Trophoblast cell (in vitro differentiated cells and primary cell): ENCODE measurements at regions not wholly inside any gene's neighbourhood (a gene's known extent, or its start where the extent isn't known, plus 50 kb on each side); places are given as distances from the start of the nearest gene placed in this dataset.

ENCODE experiments used
- DNase-seq, 2 donors: peaks; one replicate each; pipeline ENCODE4 v3.0.0-alpha.2; 2016
- H2AFZ ChIP-seq: 2 replicates; pipeline ENCODE4 v1.6.1; 2013; ENCODE audit warnings: low read length, moderate library complexity, mild to moderate bottlenecking; ENCODE audit not compliant: insufficient read depth, poor library complexity
- H2AK5ac ChIP-seq: 2 replicates; pipeline ENCODE4 v1.6.1; 2013; ENCODE audit warnings: mild to moderate bottlenecking, low read length
- H2BK120ac ChIP-seq: 2 replicates; pipeline ENCODE4 v1.6.1; 2013; ENCODE audit warnings: low read length, mild to moderate bottlenecking, moderate library complexity; ENCODE audit not compliant: insufficient read depth, poor library complexity
- H2BK12ac ChIP-seq: 2 replicates; pipeline ENCODE4 v1.6.1; 2013; ENCODE audit warnings: mild to moderate bottlenecking, low read length, moderate library complexity
- H2BK5ac ChIP-seq: 2 replicates; pipeline ENCODE4 v1.6.1; 2013; ENCODE audit warnings: low read length, low read depth, moderate library complexity, mild to moderate bottlenecking; ENCODE audit not compliant: poor library complexity
- H3K14ac ChIP-seq: 2 replicates; pipeline ENCODE4 v1.6.1; 2013; ENCODE audit warnings: mild to moderate bottlenecking, low read length
- H3K18ac ChIP-seq: 2 replicates; pipeline ENCODE4 v1.6.1; 2013; ENCODE audit warnings: mild to moderate bottlenecking, low read length
- H3K23ac ChIP-seq: 2 replicates; pipeline ENCODE4 v1.6.1; 2013; ENCODE audit warnings: low read length
- H3K27ac ChIP-seq: 2 replicates; pipeline ENCODE4 v1.5.1; 2013; ENCODE audit warnings: low read depth, mild to moderate bottlenecking, inconsistent platforms, low read length, moderate library complexity
- H3K27me3 ChIP-seq: 2 replicates; pipeline ENCODE4 v1.6.1; 2013; ENCODE audit warnings: inconsistent platforms, mild to moderate bottlenecking, low read length, moderate library complexity; ENCODE audit not compliant: insufficient read depth
- H3K36me3 ChIP-seq, 2 experiments: 1 replicate in 1 of 2; 2 replicates in 1 of 2; pipeline ENCODE4 v1.6.1; 2013; ENCODE audit warnings: low read length in 2 of 2, mild to moderate bottlenecking in 2 of 2, moderate library complexity in 1 of 2; ENCODE audit not compliant: insufficient read depth in 2 of 2, control insufficient read depth in 1 of 2
- H3K4ac ChIP-seq: 2 replicates; pipeline ENCODE4 v1.6.1; 2013; ENCODE audit warnings: low read depth, mild to moderate bottlenecking, low read length, moderate library complexity
- H3K4me1 ChIP-seq, 2 experiments: 1 replicate in 1 of 2; 2 replicates in 1 of 2; pipeline ENCODE4 v1.6.1; 2013; ENCODE audit warnings: low read length in 2 of 2, mild to moderate bottlenecking in 2 of 2, moderate library complexity in 1 of 2; ENCODE audit not compliant: insufficient read depth in 2 of 2, control insufficient read depth in 1 of 2
- H3K4me2 ChIP-seq: 2 replicates; pipeline ENCODE4 v1.6.1; 2013; ENCODE audit warnings: inconsistent platforms, mild to moderate bottlenecking, low read length, moderate library complexity
- H3K4me3 ChIP-seq: 2 replicates; pipeline ENCODE4 v1.5.1; 2013; ENCODE audit warnings: mild to moderate bottlenecking, low read depth, low read length, inconsistent platforms
- H3K79me1 ChIP-seq: one replicate; pipeline ENCODE4 v1.6.1; 2013; ENCODE audit warnings: low read length
- H3K79me2 ChIP-seq: 2 replicates; pipeline ENCODE4 v1.6.1; 2013; ENCODE audit warnings: low read length, mild to moderate bottlenecking; ENCODE audit not compliant: control insufficient read depth, insufficient read depth, poor library complexity
- H3K9ac ChIP-seq: 2 replicates; pipeline ENCODE4 v1.6.1; 2013; ENCODE audit warnings: mild to moderate bottlenecking, low read length
- H3K9me3 ChIP-seq: 2 replicates; pipeline ENCODE4 v1.6.1; 2013; ENCODE audit warnings: low read depth, mild to moderate bottlenecking, control low read depth, inconsistent platforms, low read length; ENCODE audit not compliant: insufficient read depth
- H4K12ac ChIP-seq: 2 replicates; pipeline ENCODE4 v1.6.1; 2013; ENCODE audit warnings: low read depth, mild to moderate bottlenecking, low read length, moderate library complexity
- H4K8ac ChIP-seq: 2 replicates; pipeline ENCODE4 v1.6.1; 2013; ENCODE audit warnings: low read depth, mild to moderate bottlenecking, low read length, moderate library complexity
- H4K91ac ChIP-seq: one replicate; pipeline ENCODE4 v1.6.1; 2013; ENCODE audit warnings: low read depth, mild to moderate bottlenecking, low read length, moderate library complexity
- WGBS: extraction: QIAGEN DNeasy Blood & Tissue Kit; methylation state at CpG from one replicate; pipeline ENCODE4 v1.1.7; 2013; ENCODE audit warnings: missing lambda C conversion rate; ENCODE audit not compliant: insufficient read length, insufficient coverage; ENCODE audit errors: extremely low coverage; 5-methylcytosine and 5-hydroxymethylcytosine counted together

- H3K4me2 ChIP-seq: no peak overlapping the region
- 100% methylated on average over 1 of the region's 2 CpGs for WGBS
Observed at GRCh38 chr7:118877187-118877586, 652.7 kb downstream of the ANKRD7 start.

GRCh38 chr7:118878336-118878735 is 653.8 kb downstream of the ANKRD7 start:
- H3K18ac ChIP-seq: no peak overlapping the region
- no peak for DNase-seq

More at GRCh38 chr7:118877187-118877586, 652.7 kb downstream of the ANKRD7 start:
- Histone ChIP-seq H4K91ac (no peak overlapping the region), H3K9me3 (no peaks in the 10 kb centered on the region), H4K12ac (no peak overlapping the region), H3K79me2 (no peaks in the 10 kb centered on the region), H3K27ac (no peak overlapping the region), H3K36me3 (no peaks in the 10 kb centered on the region), H3K79me1 (no peaks in the 10 kb centered on the region), H3K23ac (no peak overlapping the region), H2BK5ac (no peak overlapping the region), H3K27me3 (no peaks in the 10 kb centered on the region), H2AK5ac (no peak overlapping the region), H4K8ac (no peak overlapping the region), H3K18ac (no peak overlapping the region), H3K9ac (no peak overlapping the region), H3K4me3 (no peak overlapping the region), H3K14ac (no peak overlapping the region), H2BK120ac (no peak overlapping the region), H2AFZ (no peak overlapping the region), H3K4me1 (no peaks in the 10 kb centered on the region), H3K4ac (no peak overlapping the region), H2BK12ac (no peak overlapping the region)
- no peak for DNase-seq

GRCh38 chr7:118898284-118898683 is 673.8 kb downstream of the ANKRD7 start:
- no peaks in the 10 kb centered on the region for H3K79me2 ChIP-seq
- no peak for DNase-seq
- no peak overlapping the region for H3K14ac ChIP-seq
- WGBS: no CpG with 5 or more reads among the region's 2 CpGs
- H2AK5ac ChIP-seq: no peak overlapping the region
- no peak overlapping the region for H4K8ac ChIP-seq
- H3K18ac ChIP-seq: no peak overlapping the region
- H3K4me2 ChIP-seq: no peak overlapping the region
- H3K4me3 ChIP-seq: no peak overlapping the region
- no peak overlapping the region for H2BK120ac ChIP-seq
- H2BK12ac ChIP-seq: no peak overlapping the region
- H3K79me1 ChIP-seq: no peaks in the 10 kb centered on the region
- no peak overlapping the region for H3K23ac ChIP-seq
- H3K9me3 ChIP-seq: no peaks in the 10 kb centered on the region
- no peak overlapping the region for H3K9ac ChIP-seq
- no peaks in the 10 kb centered on the region for H3K27me3 ChIP-seq
- no peak overlapping the region for H4K12ac ChIP-seq
- H3K36me3 ChIP-seq: no peaks in the 10 kb centered on the region
- H2BK5ac ChIP-seq: no peak overlapping the region
- H4K91ac ChIP-seq: no peak overlapping the region
- H2AFZ ChIP-seq: no peak overlapping the region
- no peak overlapping the region for H3K27ac ChIP-seq
- no peaks in the 10 kb centered on the region for H3K4me1 ChIP-seq
- H3K4ac ChIP-seq: no peak overlapping the region

More at GRCh38 chr7:118878336-118878735, 653.8 kb downstream of the ANKRD7 start:
- Histone ChIP-seq H3K4me3 (no peak overlapping the region), H3K9ac (no peak overlapping the region), H3K23ac (no peak overlapping the region), H2BK120ac (no peak overlapping the region), H3K4me1 (no peaks in the 10 kb centered on the region), H4K91ac (no peak overlapping the region), H3K14ac (no peak overlapping the region), H2AK5ac (no peak overlapping the region), H3K79me2 (no peaks in the 10 kb centered on the region), H3K36me3 (no peaks in the 10 kb centered on the region), H3K9me3 (no peaks in the 10 kb centered on the region), H3K4ac (no peak overlapping the region), H3K27ac (no peak overlapping the region), H4K12ac (no peak overlapping the region), H2AFZ (no peak overlapping the region), H4K8ac (no peak overlapping the region), H3K27me3 (no peaks in the 10 kb centered on the region), H2BK5ac (no peak overlapping the region), H3K79me1 (no peaks in the 10 kb centered on the region), H3K4me2 (no peak overlapping the region), H2BK12ac (no peak overlapping the region)

- H3K4me3 ChIP-seq: no peak overlapping the region
- H3K27ac ChIP-seq: no peak overlapping the region
- H3K79me2 ChIP-seq: no peaks in the 10 kb centered on the region
- no peaks in the 10 kb centered on the region for H3K9me3 ChIP-seq
- no peak overlapping the region for H2BK12ac ChIP-seq
- H3K27me3 ChIP-seq: no peaks in the 10 kb centered on the region
- no peak overlapping the region for H4K8ac ChIP-seq
- no peaks in the 10 kb centered on the region for H3K36me3 ChIP-seq
- H3K14ac ChIP-seq: no peak overlapping the region
- no peak overlapping the region for H3K23ac ChIP-seq
- H3K18ac ChIP-seq: no peak overlapping the region
- no peak overlapping the region for H3K4ac ChIP-seq
- no CpG with 5 or more reads among the region's 3 CpGs for WGBS
- H2AK5ac ChIP-seq: no peak overlapping the region
- no peaks in the 10 kb centered on the region for H3K4me1 ChIP-seq
- no peak overlapping the region for H4K12ac ChIP-seq
- DNase-seq: no peak
- H2AFZ ChIP-seq: no peak overlapping the region
- H3K9ac ChIP-seq: no peak overlapping the region
- no peak overlapping the region for H2BK120ac ChIP-seq
- no peak overlapping the region for H4K91ac ChIP-seq
- H2BK5ac ChIP-seq: no peak overlapping the region
- H3K79me1 ChIP-seq: no peaks in the 10 kb centered on the region
- no peak overlapping the region for H3K4me2 ChIP-seq
Observed at GRCh38 chr7:118902600-118902999, 678.1 kb downstream of the ANKRD7 start.
